HG02798 (cell line): ENCODE measurements at regions not wholly inside any gene's neighbourhood (a gene's known extent, or its start where the extent isn't known, plus 50 kb on each side); places are given as distances from the start of the nearest gene placed in this dataset.
"Not testable (repeated sequence)": the region's sequence is repeated elsewhere in the genome, so short reads cannot be mapped to it uniquely, and the experiment has no call there.

Experiments used
- ATAC-seq: cut with Tn5 transposase; IDR thresholded peaks from one replicate; pipeline ENCODE4 v1.9.1; 2021; ENCODE audit warnings: mild to moderate bottlenecking; ENCODE audit not compliant: unreplicated experiment, poor library complexity

DNA sequence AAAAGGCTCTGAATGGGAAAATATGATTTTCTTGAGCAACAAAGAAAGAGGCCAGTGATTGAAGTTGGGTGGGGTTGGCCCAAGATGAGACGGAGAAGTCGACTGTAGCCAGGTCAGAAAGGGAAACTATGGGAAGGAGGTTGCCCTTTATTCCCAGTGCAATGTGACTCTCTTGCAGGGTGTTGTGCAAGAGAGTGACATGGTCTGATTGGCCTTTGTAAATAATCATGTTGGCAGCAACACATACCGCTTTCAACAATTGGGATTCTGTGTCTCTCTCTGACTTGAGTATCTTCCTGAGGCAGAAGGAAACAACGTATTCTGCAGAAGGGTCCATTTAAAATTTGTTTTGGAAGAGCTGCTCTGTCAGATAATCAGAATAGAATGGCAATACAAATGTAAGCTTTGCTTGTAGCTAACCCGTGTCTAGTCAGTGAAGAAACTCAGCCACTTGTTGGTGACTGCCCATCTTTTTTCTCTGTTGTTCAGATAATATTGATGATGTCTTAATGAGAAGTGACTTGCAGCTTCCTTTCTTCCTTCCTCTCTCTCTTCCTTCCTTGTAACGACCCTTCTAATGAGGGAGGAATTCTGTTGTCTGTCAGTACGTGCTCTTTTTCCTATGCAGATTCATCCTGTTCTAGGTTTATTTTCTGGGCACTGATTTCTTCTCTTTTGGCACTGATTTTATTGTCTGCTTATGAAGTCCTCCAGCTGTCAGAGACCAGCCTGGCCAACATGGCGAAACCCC is 311.0 kb upstream of the FAM98A start:
- ATAC-seq, result no peak

DNA sequence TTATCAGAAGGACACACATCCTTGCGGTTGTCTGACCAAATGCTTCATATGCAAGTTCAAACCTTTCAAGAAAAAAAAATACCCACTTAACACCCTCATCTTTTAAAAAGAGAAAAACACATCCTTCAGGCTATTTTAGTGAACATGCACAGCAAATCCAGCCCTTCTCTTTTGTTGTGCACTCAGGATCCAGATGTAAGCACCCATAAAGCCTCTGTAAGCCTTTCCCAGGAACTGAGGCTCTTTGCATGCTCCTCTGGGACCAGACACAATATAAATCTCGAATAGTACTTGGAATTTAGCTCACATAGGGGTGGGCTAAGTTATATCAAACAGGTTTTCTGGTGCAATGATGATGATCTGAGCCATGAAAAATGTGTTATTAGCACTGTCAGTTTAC is 308.8 kb upstream of the FAM98A start:
- no peak for ATAC-seq

DNA sequence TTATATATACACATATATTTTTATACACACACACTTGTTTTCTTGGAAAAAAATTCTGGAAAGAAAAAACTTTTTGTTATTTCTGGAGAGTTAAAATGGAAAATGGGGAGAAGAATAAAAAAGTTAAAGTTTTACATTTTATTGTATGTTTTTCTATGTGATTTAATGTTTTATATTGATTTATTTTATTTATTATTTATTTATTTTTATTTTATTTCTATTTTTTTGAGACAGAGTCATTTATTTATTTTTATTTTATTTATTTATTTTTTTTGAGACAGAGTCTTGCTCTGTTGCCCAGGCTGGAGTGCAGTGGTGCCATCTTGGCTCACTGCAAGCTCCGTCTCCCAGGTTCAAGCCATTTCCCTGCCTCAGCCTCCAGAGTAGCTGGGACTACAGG is 307.0 kb upstream of the FAM98A start:
- not testable (repeated sequence) for ATAC-seq

DNA sequence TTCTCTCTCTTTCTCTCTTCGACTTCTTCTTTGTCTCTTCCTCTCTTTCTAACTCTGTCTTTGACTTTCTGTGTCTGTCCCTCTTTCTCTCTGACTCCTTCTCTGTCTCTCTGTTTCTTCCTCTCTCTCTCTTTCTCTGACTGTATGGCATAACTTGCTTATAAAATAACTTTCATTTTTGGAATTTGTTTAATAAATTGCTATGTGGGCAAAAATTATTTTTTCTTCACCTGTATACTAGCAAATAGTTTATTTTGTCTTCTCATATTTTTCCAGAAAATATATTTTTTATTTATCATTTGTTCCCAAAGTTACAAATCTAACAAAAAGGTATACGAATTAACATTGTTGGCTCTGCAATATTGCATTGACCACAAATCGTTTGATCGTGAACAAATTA is 305.7 kb upstream of the FAM98A start:
- ATAC-seq, result no peak

DNA sequence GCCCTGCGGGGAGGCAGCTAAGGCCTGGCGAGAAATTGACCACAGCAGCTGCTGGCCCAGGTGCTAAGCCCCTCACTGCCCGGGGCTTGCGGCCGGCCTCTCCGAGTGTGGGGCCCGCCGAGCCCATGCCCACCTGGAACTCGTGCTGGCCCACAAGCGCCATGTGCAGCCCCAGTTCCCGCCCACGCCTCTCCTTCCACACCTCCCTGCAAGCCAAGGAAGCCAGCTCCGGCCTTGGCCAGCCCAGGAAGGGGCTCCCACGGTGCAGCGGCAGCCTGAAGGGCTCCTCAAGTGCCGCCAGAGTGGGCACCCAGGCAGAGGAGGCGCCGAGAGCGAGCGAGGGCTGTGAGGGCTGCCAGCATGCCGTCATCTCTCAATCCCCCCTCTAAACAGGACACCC is 304.6 kb upstream of the FAM98A start:
- no peak for ATAC-seq

DNA sequence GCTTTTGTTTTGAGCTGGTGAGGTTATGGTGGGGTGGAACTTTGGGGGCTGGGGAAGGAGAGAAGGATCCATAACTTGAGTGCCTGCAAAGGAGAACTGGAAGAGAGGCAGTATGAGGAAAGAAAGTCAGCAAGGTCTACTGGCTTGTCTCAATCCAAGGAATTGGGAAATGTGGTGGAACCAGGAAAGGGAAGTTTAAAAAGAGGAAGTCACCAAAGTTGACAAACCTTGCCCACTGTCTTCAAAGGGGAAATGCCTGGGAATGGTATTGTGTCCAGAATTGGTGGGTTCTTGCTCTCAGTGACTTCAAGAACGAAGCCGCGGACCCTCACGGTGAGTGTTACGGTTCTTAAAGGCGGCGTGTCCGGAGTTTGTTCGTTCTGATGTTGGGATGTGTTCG is 304.1 kb upstream of the FAM98A start:
- ATAC-seq, result no peak

DNA sequence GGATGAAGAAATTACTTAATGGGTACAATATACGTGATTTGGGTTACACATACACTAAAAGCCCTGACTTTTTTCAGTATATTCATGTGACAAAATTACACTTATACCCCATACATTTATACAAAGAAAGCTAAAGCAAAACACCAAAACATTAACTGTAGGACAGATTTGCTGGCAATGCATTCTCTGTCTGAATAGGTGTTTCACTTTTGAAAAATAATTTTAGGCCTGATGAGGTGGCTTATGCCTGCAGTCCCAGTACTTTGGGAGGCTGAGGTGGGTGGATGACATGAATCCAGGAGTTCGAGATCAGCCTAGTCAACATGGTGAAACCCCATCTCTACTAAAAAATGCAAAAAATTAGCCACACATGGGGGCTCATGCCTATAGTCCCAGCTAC is 301.5 kb upstream of the FAM98A start:
- ATAC-seq, result no peak

DNA sequence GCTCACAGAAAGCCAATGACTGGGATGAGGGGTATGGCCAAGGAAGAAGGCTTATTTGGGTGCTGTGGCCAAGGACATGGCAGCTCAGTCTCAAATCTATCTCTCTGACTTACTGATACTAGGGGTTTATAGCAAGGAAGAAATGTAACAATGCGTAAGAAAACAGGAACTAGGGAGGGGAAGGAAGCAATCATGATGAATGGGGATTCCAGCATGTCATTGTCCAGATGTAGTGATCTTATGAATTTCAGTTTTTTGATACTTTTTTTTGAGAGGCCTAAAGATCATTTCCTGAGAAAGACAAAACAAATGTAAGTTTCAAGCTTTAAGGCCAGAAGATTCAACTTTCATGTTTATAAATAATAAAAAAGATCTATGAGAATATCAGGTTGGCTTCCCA is 298.6 kb upstream of the FAM98A start:
- ATAC-seq, result no peak

DNA sequence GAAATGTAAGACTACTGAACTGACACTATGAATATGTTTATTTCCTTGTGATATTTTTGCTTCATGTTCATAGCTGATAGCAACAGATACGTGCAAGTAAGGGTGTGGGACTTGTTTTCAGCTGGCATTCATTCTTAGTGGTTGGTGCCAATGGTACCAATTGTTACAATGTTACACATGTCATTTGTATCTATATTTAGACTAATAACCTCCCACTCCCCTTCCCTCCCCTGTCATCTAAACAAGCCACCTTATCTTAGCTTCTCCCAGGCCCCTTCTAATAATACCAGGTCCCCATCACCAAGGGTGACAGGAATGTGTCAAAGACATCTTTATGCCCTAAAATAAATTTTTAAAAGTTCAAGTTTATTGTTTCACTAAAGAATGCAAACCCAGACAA is 294.7 kb upstream of the FAM98A start:
- ATAC-seq, result no peak

DNA sequence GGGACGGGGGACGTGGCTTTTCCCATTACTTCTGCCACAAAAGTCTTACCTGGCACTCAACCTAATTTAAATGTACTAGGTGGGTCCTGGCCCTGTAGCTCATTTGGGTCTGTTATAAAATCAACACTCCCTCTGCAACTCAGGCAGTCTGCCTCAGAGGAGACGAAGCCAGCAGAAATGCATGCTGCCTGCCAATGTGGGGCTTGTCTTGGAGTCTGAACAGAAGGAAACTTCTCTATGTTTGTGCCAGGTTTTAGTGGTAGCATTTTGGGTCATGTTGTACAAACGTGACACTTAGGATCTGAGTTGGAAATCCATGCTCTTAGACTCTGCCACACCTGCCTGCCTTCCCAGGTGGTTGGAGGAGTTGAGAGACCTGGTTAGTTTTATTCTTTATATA is 292.5 kb upstream of the FAM98A start:
- no peak for ATAC-seq

DNA sequence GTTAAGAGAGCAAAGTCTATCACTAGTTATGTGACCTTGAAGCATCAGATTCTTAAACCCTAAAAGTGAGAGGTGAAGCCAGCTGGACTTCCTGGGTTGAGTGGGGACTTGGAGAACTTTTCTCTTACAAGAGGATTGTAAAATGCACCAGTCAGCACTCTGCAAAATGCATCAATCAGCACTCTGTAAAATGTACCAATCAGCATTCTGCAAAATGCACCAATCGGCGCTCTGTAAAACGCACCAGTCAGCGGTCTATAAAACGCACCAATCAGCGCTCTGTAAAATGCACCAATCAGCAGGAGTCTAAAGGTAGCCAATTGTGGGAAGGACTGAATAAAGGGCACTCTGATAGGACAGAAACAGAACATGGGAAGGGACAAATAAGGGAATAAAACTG is 291.6 kb upstream of the FAM98A start:
- ATAC-seq, result no peak

DNA sequence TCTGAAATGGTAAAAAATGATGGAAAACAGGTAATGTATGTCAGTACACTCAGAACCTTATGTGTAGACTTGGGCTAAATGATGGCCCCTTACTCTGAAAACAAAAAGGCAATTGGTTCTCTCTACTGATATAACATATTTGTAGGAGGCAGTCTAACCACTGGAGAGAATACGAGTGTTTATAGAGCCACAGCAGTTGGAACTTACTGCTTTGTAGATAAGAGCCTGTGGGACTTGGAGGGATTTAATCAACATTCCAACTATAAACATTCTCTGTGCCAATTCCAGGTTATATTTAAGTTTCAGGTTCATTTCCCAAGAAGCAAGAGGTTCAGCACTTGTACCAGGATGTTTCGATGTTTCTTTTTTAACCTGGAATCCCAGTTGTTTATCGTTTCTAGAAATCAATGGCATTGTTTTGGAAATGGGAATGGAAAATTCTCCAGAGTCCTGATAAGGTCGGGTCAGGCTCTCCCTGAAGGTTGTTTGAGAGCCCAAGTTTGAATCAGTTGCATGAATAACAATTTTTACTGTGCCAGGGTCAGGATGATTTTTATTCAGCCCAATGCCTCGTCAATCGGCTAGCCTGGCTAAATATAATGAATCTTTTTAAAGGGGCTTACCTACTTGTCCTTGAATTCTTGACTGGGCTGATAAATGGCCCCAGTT is 278.4 kb upstream of the FAM98A start:
- no peak for ATAC-seq

DNA sequence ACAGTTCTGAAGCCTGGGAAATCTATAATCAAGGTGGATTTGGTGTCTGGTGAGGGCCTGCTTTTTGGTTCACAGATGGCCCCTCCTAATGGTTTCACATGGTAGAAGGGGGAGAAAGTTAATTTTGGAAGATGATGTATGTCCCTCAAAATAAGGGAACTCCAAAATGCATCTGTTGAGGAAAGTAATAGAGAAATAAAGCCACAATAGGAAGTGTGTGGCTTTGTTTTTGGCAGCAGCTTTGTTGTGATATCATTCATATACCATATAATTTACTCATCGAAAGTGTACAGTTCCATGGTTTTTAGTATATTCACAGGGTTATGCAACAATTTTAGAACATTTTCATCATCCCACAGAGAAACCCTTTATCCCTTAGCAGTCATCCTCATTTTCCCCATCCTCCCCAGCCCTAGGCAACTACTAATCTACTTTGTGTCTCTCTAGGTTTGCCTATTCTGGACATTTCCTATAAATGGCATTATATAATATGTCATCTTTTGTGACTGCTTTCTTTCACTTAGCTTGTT is 274.0 kb upstream of the FAM98A start:
- ATAC-seq, result no peak

DNA sequence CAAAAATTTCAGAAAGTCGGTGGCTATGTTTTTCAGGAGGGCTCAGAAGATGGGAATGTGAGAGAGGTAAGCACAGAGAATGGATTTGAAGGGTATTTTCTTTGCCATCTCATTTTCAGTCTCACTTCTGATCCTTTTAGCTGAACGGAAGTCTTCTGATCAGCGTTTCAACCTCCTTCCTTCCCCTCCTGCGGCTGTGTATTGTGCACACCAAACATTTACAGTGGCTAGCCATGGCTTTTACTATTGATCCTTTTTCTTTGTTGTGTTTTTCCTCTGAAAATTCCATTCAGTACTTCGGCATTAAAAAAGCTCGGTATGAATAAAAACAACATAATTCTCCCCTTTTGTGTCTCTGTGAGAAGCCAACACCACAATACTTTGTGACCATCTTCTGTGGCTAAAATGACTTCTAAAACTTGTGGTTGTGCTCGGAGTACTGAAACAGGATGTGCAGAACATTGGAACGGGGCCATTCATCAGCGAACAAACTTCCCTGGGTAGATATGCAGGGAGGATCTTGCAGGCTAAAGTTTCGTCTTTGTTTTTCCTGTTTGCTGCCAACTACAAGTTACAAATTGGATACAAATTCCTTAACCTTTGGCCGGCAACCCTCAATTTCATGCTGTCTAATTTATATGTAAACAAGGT is 260.8 kb upstream of the FAM98A start:
- ATAC-seq, result no peak

DNA sequence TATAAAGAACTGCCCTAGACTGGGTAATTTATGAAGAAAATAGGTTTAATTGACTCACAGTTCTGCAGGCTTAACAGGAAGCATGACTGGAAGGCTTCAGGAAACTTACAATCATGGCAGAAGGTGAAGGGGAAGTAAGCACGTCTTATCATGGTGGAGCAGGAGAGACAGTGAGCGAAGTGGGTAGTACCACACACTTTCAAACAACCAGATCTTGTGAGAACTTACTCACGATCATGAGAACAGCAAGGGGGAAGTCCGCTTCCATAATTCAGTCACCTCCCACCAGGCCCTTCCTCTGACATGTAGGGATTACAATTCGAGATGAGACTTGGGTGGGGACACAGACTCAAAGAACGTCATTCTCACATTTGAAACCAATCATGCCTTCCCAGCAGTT is 260.1 kb upstream of the FAM98A start:
- ATAC-seq, result no peak

DNA sequence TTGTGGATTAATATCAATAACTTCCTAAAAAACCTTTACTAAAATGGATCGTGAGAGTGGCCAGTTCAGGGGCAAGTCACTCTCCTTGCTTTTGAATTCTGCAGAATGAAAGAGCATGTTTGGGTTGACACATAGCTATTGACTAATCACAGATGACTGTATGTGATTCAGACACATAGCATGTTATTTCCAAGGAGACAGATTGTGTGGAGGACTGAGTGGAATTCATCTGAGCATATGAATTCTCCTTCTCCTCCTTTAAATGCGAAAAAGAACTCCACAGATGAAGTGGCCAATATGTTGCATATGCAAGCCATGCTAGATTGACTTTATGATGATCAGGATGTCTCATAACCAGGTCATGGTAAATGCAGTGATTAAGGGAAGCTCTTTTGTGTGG is 249.4 kb upstream of the FAM98A start:
- no peak for ATAC-seq

DNA sequence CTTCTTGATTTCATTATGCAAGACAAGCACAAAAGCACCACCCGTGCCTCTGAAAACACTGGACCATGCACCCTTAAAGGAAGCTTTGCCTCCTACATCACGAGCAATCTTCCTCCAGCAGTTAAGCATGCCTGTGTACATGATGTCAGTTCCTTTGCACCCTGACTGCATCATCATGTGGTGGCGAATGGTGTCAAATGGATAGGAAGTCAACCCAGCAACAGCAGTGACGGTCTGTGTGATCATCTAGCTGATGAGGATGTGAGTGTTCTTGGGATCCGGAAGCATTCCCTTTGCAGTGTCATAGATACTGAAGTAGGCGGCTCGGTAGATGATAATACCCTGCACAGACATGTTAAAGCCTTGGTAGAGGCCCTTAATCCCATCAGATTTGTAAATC is 240.7 kb upstream of the FAM98A start:
- ATAC-seq, result no peak

DNA sequence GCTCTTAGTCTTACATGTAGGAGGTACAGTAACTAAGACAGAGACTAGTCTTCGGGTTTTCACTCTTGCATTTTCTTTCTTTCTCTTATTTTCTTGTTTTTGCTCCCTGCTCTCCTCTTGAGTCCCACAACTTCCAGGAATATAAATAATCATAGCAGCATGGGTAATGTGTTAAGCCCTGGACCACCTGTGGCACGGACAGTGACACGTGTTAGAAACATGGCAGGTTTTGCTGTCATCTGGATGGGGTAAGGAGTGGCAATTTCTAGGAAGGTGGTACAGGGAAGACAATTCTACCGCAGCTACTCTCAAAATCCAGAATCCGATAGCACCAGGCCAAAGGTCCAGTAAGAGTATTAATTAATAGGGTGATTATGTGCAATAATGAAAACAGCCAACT is 237.5 kb upstream of the FAM98A start:
- ATAC-seq, result no peak

DNA sequence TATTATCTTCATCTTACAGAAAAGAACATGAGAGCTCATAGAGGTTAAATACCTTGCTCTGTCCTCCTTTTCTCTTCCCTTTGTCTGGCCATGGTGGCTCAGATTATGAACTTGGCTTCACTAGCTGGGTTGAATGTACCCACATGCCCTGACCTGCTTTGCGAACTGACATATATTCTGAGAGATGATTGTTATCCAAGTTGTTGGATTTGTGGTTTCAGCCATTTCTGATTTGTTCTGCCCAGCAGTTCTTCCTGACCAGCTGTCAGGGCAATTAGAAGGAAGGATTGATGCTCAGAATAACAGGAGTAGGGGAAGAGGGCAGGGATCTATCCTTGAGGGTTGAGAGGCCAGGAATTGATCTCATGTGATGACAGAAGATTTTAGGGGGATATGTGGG is 236.8 kb upstream of the FAM98A start:
- no peak for ATAC-seq

DNA sequence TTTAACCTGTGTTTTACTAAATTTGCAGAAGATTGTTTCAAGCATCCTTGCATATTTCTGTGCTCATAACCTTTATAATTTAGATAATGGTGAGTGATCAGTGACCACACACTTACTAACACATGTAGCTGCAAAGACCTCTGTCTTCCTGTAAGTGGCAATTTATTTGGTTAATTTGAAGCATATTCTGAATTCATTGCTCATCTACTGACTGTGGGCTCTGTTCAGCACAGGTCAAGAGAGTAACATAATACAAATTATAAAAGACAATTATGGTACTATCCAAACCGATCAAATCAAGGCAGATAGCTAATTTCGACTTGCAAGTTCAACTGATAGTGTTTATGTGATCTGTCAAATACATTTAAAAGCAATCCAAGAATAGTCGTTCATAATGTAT is 223.9 kb upstream of the FAM98A start:
- ATAC-seq, result no peak

DNA sequence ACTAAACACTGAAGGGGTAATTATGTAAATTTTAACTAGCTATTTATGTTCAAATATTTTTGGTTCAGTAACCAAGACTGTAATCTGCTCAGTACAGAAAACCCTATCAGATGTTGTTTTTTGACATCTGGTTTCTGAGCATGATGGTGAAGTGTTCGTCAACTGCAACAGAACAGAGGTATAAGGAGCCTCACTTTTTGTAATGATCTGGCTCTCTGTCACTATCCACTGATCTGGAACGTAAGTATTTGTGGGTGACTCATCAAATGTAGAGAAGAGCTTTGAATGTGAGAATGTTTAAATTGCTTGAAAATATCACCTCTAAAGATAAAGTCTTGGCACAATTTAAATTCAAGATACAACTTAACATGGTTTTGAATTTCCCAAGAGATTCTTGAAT is 213.6 kb upstream of the FAM98A start:
- ATAC-seq, result no peak
